Embryonic facial prominence (tissue), 1 donor: ENCODE measurements at regions not wholly inside any gene's neighbourhood (a gene's known extent, or its start where the extent isn't known, plus 50 kb on each side); places are given as distances from the start of the nearest gene placed in this dataset.
A peak's percentile ranks its signal among the peaks of the same experiment; 100 is the strongest.
"Not testable (repeated sequence)": the region's sequence is repeated elsewhere in the genome, so short reads cannot be mapped to it uniquely, and the experiment has no call there.

Source experiments
- DNase-seq: peaks from one replicate; pipeline ENCODE4 v3.0.0-alpha.2; 2016; ENCODE audit errors: extremely low spot score

DNA sequence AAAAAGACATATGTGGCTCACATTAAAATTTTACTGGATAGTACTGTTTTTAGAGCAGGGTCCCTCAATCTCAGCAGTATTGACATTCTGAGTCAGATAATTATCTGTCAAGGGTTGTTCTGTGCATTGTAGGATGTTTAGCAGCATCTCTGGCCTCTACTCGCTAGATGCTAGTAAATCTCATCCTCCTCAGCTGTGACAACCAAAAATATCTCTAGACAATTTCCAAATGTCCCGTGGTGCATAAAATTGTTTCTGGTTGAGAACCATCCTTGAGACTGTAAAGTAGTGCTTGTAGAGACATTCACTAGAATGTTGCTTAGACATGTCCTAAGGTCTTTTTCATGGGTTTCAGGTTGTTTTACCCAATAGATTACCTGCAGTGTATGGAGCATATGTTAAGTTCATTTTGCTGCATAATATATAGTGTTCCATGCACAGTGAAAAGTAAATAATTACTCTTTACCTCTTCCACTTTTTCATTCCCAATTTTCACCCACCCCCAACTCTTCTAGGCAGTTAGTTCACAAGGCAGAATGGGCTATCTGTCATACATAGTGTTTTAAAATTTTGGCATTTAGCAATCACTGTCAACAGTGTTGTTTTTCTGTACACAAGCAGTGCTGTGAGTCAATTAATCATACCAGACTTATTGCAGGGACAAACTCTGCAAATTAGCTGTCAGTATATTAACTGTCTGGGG lies 200.2 kb upstream of the SLC38A2 start:
- DNase-seq, result no peak

DNA sequence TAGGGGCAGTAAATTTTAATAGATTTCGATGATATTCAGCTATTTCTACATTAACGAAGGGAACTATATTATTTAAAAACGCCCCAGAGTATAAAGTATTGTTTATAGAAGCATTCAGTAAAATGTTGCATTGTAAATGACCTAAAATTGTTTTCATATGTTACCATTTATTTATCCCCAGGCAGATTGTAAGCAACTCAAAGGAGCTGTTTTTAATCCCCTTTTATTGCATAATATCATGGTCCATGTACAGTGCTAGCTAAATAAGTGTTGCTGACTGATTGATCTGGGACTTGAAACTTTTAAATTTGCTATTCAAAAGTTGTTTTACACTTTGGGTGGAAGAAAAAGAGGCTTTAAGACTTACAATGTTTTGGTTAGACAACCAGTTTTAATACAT lies 199.0 kb upstream of the SLC38A2 start:
- no peak for DNase-seq

DNA sequence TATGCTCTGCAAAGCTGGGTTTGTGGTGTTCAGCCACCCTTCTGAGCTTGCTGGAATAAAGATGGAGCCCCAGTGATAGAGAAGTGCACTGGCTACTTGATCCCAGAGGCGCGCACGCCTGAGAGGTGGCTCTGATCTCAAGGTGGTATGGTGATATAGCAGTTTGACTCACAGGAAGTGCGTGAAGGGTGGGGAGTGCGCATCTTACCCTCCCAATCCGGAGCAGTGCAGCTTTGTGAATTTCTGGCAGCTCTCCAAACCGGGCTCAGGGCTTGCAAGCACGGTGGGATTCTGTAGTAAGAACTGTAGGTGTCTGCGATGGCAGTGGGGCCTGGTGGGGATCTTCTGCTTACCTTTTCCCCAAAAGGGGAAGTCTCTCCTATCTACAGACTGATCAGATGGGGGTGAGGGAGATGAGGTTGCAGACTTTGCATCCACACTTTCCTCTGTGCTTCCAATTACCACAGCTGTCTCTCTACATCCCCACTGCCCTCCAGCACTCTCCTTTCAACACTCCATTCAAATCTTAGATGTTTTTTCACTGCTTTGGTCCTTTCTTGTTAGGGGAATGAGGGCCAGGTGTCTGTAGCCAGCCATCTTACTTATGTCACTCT lies 197.4 kb upstream of the SLC38A2 start:
- no peak for DNase-seq

DNA sequence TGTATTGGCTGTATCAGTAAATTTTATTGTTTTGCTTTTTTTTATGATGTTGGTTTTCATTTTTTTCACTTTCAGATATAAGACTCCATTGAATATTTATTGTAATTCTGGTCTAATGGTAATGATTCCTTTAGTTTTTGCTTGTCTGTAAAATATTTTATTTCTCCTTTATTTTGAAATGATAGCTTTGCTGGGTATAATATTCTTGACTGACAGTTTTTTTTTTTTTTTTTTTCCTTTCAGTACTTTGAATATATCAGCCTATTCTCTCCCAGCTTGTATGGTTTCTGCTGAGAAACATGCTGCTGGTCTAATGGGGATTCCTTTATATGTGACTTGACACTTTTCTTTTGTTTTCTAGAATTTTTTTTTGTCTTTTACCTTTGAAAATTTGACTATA lies 195.1 kb upstream of the SLC38A2 start:
- DNase-seq, result no peak

DNA sequence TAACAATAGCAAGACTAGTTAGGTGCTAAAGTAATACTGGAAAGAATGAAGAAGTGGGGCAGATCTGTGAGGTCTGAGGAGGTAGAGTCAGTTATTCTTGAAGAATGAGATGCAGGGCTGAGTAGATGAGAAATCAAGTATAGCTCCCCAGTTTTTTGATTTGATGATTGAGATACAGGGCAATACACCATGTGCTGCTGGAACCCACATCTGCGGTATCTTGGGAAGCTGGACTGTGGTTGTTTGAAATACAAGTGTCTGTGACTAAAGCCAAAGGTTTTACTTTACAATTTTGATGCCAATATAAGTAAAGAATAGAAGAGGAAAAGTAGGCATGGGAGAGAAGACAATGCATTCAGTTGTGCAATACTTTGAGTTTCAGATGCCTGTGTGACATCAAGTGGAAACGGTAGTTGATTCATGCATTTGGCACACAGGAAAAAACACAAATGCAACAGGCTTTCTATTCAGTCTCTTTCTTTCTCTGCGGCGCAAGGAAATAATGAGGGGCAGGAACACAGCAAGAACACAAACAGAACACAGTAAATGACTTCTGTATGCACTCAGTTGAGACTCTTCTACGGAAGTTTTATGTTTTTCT lies 190.2 kb upstream of the SLC38A2 start:
- no peak for DNase-seq

DNA sequence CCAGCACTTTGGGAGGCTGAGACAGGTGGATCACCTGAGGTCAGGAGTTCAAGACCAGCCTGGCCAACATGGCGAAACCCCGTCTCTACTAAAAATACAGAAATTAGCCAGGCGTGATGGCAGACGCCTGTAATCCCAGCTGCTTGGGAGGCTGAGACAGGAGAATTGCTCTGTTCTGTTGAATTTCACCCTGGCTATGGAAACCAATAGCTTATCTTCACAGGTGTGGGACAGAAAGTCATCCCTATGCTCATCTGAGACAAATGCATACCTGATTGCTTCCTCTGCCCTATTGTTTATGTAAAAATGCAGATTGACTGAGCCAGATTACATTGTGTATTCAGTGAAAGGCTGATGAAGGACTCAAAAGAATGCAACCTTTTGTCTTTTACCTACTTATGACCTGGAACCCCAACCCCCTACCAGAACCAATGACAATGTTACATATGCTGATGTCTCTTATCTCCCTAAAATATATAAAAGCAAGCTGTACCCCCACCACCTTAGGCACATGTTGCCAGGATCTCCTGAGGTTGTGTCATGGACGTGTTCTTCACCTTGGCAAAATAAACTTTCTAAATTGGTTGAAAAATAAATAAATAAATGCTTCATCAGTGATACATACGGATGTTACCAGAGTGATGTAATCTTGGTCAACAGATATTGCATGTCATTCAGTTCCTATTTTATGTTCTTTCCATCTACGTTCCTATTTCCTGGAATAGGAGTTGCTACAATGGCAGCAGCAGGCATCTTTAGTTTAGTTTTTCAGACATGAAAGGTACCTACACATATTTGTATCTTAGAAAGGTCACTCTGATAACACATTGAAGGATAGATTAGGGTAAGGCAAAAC lies 189.4 kb upstream of the SLC38A2 start:
- DNase-seq, result not testable (repeated sequence)

- no peak for DNase-seq
Observed at GRCh38 chr12:46560874-46561273, 188.3 kb upstream of the SLC38A2 start.

- DNase-seq, result no peak
Observed at GRCh38 chr12:46560089-46560488, 187.5 kb upstream of the SLC38A2 start.

DNA sequence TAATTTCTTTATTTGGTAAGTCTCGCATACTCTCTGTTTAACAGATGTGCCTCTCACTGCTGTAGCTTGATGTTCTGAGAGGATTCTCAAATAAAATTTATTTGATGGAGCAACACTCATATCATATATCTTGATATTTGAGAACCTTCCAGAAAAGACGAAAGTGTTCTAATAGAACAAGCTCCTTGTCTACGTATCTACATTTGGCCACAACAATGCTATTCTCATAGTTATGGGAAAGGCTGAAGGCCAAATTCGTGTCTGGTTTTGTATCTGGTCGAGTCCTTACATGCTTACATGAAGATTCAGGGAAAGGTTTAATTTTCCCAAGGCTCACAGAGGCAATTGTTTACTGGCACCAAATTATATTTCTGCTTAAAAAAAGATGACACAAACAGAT lies 186.7 kb upstream of the SLC38A2 start:
- no peak for DNase-seq

GRCh38 chr12:46558677-46559076 lies 186.1 kb upstream of the SLC38A2 start:
- DNase-seq, result no peak

DNA sequence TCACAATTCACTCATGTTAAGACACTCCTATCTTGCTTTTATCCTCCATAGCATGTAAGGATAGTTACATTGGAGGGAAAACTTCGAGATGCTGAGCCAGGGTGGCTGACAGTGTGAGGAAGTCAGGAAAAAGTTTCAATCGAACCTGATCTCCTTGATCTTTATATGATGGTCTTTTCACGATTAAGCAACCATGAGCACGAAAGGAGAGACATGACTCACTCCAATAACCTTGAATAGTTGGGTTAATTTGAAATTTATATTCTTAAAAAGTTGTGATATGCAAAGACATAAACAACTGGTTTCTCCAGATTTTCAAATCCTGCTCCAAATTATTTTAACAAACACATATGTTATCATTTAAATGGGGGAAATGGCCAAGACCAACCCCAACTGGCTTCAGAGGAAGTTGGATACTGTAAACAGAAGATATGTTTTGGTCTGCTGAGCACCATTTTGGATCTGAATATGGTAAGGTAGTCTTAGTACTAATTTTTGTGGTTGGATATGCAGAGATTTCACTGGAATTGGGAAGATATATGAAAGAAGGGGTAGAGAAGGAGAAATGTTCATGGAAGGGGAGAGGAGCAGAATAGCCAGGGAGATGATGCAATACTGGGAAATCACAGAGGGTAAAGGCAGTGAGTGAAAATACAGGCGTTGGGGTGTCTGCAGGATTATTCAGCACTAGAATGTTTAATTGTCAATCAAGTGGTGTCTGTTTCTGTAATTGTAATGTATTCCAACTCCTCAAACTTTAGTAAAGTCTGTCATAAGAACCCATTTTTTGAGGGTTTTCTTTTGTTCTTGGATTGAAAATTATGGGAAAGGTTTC lies 185.2 kb upstream of the SLC38A2 start:
- no peak for DNase-seq

- DNase-seq, result no peak
Observed at GRCh38 chr12:46556819-46557524, 184.4 kb upstream of the SLC38A2 start.

- no peak for DNase-seq
Observed at GRCh38 chr12:46556105-46556559, 183.6 kb upstream of the SLC38A2 start.

- peak; percentile 77 for DNase-seq
Observed at GRCh38 chr12:46555406-46555852, 182.9 kb upstream of the SLC38A2 start.

GRCh38 chr12:46554460-46554859 lies 181.9 kb upstream of the SLC38A2 start:
- no peak for DNase-seq

DNA sequence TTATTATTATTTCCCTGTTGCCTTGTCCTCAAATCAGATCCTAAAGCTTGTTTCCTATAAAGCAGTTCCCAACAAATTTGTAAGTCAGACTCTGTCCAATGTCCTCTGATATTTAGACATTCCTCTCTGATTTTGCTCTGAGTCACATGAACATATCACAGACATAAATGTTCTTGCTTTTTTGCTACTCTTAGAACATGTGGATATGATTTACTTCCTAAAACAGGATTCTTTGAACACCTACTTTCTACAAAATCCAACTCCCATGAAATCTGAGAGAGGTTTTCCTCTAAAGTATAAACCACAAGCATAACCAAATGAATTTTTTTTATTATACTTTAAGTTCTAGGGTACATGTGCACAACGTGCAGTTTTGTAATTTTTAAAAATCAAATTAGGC lies 181.3 kb upstream of the SLC38A2 start:
- peak; percentile 52 for DNase-seq

DNA sequence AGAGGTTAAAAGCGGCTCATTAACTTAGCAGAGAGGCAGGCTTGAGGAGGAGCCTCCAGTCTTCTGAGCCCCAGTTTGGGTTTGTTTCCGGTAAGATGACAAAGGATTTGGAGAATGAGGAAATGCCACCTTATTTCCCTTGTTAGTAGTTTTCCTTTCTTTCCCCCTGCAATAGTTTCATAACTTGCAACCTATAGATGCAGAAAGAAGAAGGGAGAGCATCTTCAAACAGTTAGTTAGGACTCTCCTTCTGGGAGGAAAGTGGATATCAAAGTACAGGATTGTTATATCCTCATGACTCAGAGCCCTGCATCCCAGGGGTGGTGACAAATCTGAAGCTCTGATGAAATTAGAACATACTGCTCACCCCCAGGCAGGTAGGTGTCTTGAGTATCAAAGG lies 180.7 kb upstream of the SLC38A2 start:
- no peak for DNase-seq

DNA sequence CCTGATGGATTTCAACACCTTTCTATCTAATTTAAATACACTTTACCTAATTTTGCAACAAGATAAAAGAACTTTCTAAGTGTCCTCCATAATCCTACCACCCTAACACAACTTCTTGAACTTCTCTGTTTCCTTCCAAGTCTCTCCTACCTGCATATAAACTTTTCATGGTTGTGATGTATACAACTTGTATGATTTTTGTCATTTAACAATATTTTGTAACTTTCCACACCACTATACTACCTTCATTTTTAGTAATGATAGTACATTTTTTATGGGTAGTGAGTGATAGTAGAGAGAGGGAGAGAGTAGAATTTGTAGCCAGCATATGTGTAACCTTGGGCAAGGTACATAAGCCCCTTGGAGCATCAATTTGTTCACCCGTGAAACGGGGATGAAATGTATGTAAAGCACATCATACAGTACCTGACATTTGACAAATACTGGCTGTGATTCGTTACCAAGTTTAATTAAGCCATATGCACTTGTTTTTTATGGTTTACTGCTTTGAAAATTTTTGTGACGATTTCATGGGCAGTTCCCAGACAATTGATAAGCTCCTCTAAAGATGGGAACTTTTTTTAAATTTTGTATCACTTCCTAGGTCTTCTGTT lies 177.8 kb upstream of the SLC38A2 start:
- no peak for DNase-seq

DNA sequence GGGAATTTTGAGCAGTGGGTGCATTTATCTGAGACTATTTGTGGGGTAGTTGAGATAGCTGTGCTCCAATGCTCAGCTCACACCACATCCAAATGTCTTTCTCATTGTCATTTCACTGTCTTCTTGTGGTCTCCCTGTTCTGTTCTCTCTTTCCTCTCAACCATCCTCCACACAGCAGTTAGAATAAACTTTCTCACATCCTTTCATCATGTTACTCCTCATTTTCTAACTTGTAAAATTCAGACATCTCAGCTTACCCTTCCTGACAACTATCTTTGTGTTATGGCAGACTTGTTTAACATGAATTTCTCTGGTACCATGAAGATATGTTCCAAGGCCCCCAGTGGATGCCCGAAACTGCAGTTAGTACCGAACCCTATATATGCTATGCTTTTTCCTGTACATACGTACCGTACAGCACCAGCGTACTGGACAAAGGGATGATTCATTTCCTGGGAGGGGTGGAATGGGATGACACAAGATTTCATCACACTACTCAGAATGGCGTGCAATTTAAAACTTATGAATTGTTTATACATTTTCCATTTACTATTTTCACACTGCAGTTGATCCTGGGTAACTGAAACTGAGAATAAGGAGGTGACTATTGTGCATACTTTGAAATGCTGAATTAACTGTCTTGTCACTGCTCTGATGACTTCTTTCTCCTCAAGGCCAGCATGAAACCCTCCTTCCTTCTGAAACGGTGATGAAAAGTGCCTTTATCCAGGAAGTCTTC lies 177.1 kb upstream of the SLC38A2 start:
- DNase-seq, result no peak
